Erythroblast (primary cell): ENCODE measurements at regions not wholly inside any gene's neighbourhood (a gene's known extent, or its start where the extent isn't known, plus 50 kb on each side); places are given as distances from the start of the nearest gene placed in this dataset.

Experiments used
- GATA1 ChIP-seq: IDR thresholded peaks from 2 replicates; pipeline ENCODE4 v1.6.1; 2011; ENCODE audit warnings: low read depth, mild to moderate bottlenecking, control low read depth, low read length, moderate library complexity
- POLR2A ChIP-seq: IDR thresholded peaks from 2 replicates; pipeline ENCODE4 v1.6.1; 2011; ENCODE audit warnings: mild to moderate bottlenecking, low read length

DNA sequence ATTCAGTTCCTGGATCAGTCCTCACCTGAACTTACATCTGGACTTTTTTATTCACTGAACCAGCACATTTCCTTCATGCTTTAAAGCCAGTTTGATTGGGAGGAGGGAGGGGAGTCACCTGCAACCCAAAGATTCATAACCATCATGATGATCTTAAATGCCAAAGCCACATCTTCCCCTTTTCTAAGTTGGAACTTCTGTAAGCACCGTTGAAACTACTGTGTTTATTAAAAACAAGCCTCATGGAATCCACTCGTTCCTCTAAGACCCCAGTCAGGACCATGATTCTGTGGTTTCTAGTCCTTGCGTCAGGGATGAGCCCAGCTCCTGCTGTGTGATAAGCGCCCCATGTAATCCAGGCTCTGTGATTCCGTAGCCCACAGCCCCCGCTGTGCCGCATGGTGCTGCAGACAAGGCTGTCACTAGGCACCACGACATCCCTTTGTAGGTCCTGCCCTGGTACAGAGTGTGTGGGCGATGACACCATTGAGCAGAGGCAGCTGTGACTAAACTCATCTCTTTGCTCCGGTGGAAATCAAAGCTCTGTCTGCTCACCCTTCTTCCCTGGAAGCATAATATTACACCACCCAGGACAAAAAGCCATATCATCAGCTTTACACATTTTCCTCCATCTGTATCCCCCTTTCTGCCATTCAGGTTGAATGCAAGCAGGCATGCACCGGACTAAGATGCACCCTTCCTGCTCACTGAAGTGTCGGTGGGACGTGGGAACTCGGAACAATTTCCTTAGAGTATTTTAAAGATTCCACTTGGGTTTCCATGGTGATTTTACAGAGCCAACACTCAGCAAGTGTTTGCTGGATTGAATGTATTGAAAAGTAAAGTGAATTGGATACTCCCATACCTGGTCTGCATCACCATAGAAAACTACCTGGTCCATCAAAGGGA, 132.0 kb upstream of the FSTL4 start:
- no peak for TF ChIP-seq POLR2A
- no peak for TF ChIP-seq GATA1
